HG02588 (cell line): ENCODE measurements at regions not wholly inside any gene's neighbourhood (a gene's known extent, or its start where the extent isn't known, plus 50 kb on each side); places are given as distances from the start of the nearest gene placed in this dataset.
"Not testable (repeated sequence)": the region's sequence is repeated elsewhere in the genome, so short reads cannot be mapped to it uniquely, and the experiment has no call there.

Experiments used
- ATAC-seq: cut with Tn5 transposase; IDR thresholded peaks from one replicate; pipeline ENCODE4 v1.9.1; 2021; ENCODE audit warnings: mild to moderate bottlenecking, moderate library complexity; ENCODE audit not compliant: unreplicated experiment

DNA sequence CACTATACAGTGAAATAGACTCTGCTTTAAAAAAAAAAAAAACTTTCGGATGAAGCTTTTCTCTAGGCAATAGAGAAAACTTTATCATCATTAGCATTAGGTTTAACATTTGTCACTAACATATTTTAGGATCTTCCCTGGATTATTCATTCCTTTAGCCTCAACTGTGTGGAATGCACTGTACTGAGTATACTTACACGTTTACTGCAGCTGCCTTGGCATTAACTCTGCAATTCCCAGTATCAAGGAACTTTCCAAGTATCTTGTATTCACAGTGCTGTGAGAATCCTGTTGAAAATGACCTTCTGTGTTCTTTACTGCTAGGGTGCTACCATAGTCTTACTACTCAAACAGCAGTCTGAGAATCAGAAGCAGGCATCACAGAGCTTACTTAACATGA lies 328.2 kb upstream of the COL3A1 start:
- no peak for ATAC-seq

DNA sequence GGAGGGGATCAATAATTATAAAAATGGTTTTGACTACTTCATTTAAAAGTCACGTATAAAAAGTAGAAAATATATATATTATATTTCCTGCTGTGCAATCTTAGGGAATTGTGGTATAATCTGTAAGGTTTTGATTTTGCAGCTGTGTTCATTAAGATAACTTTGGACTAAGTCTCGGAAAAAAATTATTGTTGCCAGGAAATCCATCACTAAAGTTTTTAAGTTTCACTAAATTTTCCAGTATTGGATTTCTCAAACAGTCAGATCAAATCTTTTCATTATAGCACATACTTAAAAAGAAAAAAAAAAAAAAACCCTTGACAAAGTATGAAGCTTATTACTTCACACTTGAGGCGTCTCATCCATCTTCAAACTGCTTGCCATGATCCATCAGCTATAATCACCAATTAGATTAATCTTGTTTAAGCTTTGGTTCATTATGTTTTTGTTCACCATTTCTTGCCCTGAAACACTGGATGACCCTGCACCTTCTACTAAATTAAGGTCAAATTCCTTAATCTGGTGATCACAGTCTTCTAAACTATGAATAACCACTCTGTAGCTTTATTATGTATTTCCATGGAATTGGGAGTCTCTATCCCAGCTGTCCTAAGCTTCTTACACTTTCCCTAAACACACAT lies 326.6 kb upstream of the COL3A1 start:
- ATAC-seq: no peak

DNA sequence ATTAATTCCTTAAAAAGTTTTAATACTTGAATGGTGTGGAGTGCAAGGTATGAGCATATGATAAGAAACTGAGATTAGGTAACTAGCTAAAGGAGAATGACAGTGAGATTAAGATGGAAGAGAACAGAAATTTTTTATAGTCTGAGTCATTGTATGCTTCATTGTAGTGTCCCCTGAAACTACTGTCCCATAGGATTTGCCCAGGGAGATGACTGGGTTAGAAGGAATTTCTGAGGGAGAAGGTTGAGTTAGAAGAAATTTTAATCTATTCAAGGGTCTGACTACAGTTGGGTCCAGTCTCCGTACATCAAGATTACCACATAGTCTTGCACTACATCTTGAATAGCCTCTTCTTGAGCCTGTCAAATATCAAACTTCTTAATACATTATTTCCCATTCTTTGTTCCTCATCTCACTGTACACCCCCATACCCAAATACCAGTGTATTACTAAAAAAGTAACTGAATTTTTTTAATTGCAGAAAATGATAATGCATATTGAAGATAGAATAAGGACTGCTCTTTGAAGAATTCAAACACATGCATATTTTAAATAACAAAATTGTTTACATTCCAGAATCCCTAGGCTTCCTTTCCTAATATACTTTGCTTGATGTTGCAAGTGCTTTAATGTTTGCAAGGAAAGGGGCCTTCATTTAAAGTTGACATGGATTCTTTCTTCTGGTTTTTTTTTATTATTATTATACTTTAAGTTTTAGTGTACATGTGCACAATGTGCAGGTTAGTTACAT lies 314.3 kb upstream of the COL3A1 start:
- ATAC-seq: no peak

- ATAC-seq: no peak
Measured at GRCh38 chr2:188663301-188663700, 310.9 kb upstream of the COL3A1 start.

DNA sequence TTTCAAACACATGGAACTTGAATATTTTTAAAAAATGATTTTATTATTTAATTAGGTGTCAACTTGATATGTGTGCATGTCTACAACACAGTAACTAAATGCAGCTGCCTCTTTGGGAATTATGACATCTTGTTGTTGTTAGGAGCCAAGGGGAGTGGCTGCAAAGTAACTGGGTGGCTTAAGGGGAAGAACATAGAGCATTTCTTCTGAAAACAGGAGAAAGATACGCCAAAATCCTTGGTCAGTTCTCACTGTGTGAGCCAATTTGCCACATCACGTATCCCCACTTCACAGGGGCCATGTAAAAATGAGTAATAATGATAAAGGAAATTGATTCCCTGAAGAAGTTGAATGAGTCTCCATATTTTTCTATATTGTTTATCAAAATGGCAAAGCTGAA lies 309.8 kb upstream of the COL3A1 start:
- ATAC-seq: no peak

DNA sequence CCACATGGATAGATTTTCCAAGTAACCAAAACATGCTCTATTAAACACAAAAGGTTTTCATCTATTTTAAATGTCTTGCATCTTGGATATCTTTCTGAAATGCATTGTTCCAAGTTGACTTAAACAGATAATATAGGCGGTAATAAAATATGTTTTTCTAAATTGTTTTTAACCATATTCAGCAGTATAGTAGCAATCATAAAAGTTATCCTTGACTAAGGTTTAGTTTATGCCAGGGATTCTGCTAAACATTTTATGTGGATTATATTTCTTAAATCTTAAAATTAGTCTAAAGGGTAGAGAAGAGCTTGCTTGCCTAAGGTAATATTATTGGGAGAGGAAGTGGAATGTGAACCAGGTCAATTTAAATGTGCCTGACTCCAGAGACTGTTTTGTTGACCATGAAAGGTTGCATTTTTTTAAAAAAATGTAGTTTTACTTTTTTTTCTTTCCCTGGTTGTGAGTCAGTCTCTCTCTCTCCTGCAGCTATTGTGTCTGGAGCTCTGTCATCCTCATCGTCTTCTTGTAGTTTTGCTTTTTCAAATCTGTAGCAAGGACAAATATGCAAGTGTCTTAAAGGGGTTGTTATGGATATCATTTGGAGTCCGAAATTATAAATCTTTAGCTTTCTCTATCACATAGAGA lies 309.1 kb upstream of the COL3A1 start:
- no peak for ATAC-seq

DNA sequence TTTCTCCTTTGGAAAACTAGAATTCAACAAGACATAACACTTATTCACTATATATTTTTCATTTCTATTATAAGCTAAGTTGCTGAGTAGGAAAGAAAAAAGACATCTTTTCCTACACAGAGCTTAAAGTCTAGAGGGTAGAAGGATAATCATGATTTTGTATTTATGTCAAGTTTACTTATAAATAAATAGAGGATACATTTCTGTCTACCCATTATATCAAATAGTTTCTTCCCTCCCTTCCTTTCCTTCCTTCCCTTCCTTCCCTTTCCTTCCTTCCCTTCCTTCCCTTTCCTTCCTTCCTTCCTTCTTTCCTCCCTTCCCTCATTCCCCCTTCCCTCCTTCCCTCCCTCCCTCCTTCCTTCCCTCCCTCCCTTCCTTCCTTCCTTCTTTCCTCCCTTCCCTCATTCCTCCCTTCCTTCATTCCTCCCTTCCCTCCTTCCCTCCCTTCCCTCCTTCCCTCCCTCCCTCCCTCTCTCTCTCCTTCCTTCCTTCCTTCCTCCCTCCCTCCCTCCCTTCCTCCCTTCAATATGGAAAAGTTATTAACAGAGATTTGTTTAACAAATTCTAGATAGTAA lies 308.4 kb upstream of the COL3A1 start:
- no peak for ATAC-seq

- no peak for ATAC-seq
Measured at GRCh38 chr2:188666503-188666902, 307.7 kb upstream of the COL3A1 start.

DNA sequence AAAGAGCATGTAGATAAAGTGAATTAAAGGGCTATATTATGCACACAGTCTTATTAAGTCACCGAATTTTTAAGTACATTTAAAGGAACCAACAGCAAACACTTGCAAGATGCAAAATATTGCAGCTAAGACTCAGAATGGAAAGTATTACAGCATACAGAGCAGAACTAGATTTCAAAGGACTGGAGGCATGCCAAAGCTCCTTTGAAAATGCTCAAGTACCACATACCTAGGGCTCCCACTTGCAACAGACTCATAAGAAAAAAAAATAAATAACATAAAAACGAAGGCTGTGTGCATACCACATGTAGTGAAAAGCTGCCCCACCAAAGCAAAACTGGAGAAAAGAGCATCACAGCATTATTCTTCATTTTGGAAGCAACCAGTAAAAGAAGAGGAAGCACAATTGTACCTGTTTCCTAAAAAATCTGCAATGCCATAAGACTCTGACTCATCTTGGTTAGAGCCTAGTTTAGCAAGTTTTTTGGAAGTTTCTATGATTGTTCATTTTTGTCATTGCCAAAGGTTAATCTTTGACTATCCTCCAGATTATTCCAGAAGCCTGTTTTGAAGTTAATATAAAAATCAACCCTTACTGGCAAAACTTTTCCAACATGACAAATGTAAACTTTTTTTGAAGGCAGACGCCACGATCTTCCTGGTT lies 306.0 kb upstream of the COL3A1 start:
- no peak for ATAC-seq

DNA sequence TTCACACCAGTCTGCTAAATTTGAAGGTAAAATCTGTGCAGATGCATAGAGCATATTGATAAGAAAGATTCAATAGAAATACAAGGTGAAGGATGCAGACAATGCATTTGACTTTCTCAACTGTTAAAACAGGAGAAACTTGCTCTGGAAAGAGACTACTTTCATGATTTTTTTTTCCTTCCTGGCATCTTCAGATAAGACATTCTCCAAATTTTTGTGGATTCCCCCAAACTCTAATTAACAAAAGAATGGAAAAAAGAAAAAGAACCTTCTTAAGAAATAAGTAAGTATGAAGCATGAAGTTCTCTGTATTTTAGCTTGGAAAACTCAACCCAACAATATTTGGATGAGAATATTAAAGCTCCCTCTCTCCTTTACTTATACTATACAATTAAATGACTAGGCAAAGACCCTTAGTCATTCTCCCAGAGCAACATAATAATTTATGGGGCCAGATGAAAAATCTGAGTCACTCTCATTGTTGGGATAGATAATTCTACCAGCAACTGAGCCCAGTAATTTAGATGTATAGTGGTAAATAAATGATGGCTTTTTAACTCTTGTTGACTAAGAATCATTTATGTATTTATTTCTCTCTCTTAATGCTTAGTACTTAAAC lies 298.7 kb upstream of the COL3A1 start:
- ATAC-seq: no peak

- no peak for ATAC-seq
Measured at GRCh38 chr2:188676010-188676400, 298.2 kb upstream of the COL3A1 start.

DNA sequence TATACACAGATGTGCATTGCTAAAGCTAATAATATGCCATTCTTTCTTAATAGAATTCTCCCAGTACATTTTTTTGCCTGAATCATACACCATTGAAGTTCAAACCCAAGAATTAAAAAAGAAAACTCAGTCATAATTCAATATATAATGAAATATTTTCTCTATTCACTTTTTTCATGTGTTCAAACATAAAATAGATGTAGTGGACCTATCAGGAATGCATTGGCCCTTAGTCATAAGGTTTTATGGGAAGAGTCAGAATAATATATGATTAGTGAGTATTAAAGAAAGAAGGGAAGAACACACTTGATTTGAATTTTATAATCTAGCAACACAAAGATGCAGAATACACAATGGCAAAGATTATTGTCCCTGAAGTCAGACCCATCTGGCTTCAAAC lies 297.0 kb upstream of the COL3A1 start:
- ATAC-seq: no peak

- no peak for ATAC-seq
Measured at GRCh38 chr2:188678882-188679281, 295.3 kb upstream of the COL3A1 start.

- no peak for ATAC-seq
Measured at GRCh38 chr2:188682838-188683237, 291.3 kb upstream of the COL3A1 start.

DNA sequence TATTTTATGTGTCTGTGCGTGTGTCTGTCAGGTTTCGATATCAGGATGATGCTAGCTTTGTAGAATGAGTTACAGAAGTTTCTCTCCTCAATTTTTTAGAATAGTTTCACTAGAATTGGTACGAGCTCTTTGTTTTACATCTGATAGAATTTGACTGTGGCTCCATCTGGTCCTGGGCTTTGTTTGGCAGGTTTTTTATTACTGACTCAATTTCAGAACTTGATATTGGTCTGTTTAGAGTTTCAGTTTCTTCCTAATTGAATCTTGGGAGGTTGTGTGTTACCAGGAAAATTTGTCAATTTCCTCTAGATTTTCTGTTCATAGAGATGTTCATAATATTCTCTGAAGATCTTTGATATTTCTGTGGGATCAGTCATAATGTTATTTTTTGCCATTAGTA lies 289.4 kb upstream of the COL3A1 start:
- no peak for ATAC-seq

DNA sequence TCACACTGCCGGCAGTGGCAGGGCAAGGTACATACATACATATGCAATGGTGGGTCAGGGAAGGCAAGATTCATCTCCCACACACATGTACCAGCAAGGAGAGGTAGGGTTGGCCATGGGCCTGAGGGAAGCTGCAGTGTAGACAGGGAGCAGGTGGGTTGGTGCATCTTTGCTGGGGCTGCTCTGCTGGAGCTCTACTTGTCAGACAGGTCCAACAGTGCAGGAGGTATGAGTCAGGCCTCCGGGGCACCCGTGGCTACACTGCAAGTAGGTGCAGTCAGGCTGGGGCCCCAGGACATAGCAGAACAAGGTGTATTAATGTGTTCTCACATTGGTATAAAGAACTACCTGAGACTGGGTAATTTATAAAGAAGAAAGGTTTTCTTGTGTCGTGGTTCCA lies 281.1 kb upstream of the COL3A1 start:
- ATAC-seq: no peak

GRCh38 chr2:188693771-188694170 lies 280.4 kb upstream of the COL3A1 start:
- ATAC-seq: no peak

GRCh38 chr2:188695953-188696352 lies 278.2 kb upstream of the COL3A1 start:
- no peak for ATAC-seq

DNA sequence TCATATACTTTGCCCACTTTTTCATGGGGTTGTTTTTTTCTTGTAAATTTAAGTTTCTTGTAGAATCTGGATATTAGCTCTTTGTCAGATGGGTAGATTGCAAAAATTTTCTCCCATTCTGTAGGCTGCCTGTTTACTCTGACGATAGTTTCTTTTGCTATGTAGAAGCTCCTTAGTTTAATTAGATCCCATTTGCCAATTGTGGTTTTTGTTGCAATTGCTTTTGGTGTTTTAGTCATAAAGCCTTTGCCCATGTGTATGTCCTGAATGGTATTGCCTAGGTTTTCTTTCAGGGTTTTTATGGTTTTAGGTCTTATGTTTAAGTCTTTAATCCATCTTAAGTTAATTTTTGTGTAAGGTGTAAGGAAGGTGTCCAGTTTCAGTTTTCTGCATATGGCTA lies 276.0 kb upstream of the COL3A1 start:
- not testable (repeated sequence) for ATAC-seq

DNA sequence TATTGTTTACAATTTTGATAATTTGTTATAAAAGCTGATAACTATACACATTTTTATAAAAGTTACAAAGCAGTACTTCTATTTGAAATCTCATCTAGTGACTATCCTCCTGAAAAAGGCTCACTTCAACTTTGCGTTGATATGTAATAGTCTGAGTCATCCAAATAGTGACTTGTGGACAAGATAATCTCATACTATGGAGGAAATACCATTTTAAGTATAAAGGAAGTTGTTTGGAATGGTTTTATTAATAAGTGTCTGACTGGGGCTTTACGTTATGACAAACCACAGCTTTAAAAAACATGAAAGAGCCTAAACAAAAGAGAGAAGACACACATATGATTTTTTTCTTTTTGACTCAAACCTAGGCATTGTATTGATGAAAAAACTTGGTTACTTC lies 272.3 kb upstream of the COL3A1 start:
- no peak for ATAC-seq

GRCh38 chr2:188705191-188705590 lies 269.0 kb upstream of the COL3A1 start:
- ATAC-seq: no peak
